ENCODE measurements at regions not wholly inside any gene's neighbourhood (a gene's known extent, or its start where the extent isn't known, plus 50 kb on each side); places are given as distances from the start of the nearest gene placed in this dataset.

DNA sequence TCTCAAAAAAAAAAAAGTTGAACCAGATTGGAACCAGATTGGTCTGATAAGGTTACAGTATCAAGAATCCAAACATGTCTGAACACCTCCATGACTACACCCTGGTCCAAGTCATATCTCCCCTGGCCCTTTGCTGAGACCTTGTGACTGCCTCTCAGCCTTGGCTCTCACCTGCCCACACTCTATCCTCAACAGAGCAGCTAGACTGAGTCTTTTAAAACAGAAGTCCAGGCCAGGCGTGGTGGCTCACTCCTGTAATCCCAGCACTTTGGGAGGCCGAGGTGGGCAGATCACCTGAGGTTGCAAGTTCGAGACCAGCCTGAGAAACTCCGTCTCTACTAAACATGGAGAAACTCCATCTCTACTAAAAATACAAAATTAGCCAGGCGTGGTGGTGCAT lies 91.7 kb downstream of the AIPL1 start:
- no peaks in the 10 kb centered on the region for H3K27me3 ChIP-seq
- no peaks in the 10 kb centered on the region for H3K4me1 ChIP-seq
- peak; percentile 52 to 71 for DNase-seq (ENCODE audit: extremely low spot score in 2 of 2)
- H3K36me3 ChIP-seq: no peaks in the 10 kb centered on the region
- no peak overlapping the region for H3K27ac ChIP-seq
- no peaks in the 10 kb centered on the region for H3K9me3 ChIP-seq
- TF ChIP-seq POLR2A (IDR thresholded peaks at IDR 0.05) (no peak), POLR2AphosphoS5 (IDR thresholded peaks at IDR 0.05; ENCODE audit: insufficient read depth in 1 of 2, low read depth in 1 of 2) (no peak)
- TF ChIP-seq, protein P1, sequence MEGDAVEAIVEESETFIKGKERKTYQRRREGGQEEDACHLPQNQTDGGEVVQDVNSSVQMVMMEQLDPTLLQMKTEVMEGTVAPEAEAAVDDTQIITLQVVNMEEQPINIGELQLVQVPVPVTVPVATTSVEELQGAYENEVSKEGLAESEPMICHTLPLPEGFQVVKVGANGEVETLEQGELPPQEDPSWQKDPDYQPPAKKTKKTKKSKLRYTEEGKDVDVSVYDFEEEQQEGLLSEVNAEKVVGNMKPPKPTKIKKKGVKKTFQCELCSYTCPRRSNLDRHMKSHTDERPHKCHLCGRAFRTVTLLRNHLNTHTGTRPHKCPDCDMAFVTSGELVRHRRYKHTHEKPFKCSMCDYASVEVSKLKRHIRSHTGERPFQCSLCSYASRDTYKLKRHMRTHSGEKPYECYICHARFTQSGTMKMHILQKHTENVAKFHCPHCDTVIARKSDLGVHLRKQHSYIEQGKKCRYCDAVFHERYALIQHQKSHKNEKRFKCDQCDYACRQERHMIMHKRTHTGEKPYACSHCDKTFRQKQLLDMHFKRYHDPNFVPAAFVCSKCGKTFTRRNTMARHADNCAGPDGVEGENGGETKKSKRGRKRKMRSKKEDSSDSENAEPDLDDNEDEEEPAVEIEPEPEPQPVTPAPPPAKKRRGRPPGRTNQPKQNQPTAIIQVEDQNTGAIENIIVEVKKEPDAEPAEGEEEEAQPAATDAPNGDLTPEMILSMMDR (IDR thresholded peaks at IDR 0.05): no peak
- no peak overlapping the region for H3K4me3 ChIP-seq
- intact Hi-C loops (cut with DNase I): no loop called here

DNA sequence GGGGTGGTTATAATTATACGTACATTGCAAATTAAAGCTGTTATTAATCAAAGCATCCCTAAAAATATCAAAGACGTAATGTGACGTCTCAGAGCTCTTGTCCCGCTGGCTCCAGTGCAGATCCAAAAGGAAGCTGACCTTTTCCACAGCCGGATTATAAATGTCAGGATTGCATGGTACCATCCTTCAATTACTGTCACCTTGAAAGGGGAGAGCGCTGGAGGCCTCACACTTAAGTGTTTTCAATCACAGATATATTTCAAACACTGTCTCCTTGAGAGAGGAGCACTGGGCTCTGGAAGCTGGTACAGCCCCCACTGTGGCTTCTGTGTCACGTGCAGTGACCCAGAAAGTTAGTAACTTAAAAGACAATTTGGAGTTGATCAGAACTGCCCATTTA lies 94.2 kb downstream of the AIPL1 start:
- Histone ChIP-seq H3K27ac (no peak overlapping the region), H3K36me3 (no peaks in the 10 kb centered on the region), H3K9me3 (no peaks in the 10 kb centered on the region), H3K4me3 (no peak overlapping the region), H3K4me1 (no peaks in the 10 kb centered on the region), H3K27me3 (no peaks in the 10 kb centered on the region)
- no peak for DNase-seq (ENCODE audit: extremely low spot score in 2 of 2)
- TF ChIP-seq POLR2A (IDR thresholded peaks at IDR 0.05) (no peak), POLR2AphosphoS5 (IDR thresholded peaks at IDR 0.05; ENCODE audit: insufficient read depth in 1 of 2, low read depth in 1 of 2) (no peak)
- TF ChIP-seq, protein P1 (IDR thresholded peaks at IDR 0.05): no peak
- intact Hi-C loops (cut with DNase I): no loop called here

DNA sequence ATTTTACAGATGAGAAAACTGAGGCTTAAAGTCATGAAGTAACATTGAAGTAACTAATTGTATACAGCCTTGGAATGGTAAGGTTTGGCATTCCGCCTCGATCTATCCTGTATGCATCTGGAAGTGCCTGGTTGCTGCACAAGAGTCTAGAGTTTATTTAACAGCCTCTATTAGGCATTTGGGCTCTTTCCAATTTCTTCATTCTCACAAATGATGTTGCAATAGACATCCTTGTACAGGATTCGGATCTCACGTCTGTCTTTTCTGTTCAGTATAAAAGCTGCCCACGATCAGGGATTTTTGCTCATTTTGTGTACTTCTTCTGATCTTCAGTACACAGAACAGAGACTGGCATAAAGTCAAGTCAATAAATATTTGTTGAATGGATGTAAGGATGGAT lies 100.5 kb downstream of the AIPL1 start:
- TF ChIP-seq POLR2AphosphoS5 (IDR thresholded peaks at IDR 0.05; ENCODE audit: insufficient read depth in 1 of 2, low read depth in 1 of 2) (no peak), POLR2A (IDR thresholded peaks at IDR 0.05) (no peak)
- TF ChIP-seq, protein P1 (IDR thresholded peaks at IDR 0.05): no peak
- no peaks in the 10 kb centered on the region for H3K9me3 ChIP-seq
- no peaks in the 10 kb centered on the region for H3K27me3 ChIP-seq
- no peak for DNase-seq (ENCODE audit: extremely low spot score in 2 of 2)
- H3K36me3 ChIP-seq: no peaks in the 10 kb centered on the region
- no peaks in the 10 kb centered on the region for H3K4me1 ChIP-seq
- no peak overlapping the region for H3K4me3 ChIP-seq
- intact Hi-C loops (cut with DNase I): no loop called here
- no peak overlapping the region for H3K27ac ChIP-seq

DNA sequence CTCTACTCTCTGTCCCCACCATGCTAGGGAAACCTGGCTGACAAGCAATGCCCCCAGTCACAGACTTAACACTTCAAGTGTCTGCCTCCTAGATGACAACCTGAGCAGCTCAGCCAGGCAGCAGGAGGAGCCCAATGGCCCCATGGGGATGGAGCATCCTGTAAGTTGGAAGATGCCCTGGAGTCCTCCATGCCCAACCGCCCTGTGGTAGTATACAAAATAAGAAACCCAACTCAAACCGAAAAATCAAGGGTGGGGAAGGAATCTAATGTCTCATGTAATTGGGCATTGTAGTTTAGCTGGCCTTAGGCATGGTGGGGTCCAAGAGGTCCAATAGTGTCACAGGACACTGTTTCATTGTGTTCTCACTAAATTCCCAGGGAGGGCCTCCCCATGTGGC lies 104.0 kb downstream of the AIPL1 start:
- Histone ChIP-seq H3K36me3 (no peaks in the 10 kb centered on the region), H3K27me3 (no peaks in the 10 kb centered on the region), H3K4me3 (no peak overlapping the region), H3K4me1 (no peaks in the 10 kb centered on the region), H3K9me3 (no peaks in the 10 kb centered on the region), H3K27ac (no peak overlapping the region)
- TF ChIP-seq, protein P1 (IDR thresholded peaks at IDR 0.05): no peak
- no peak for TF ChIP-seq POLR2A (IDR thresholded peaks at IDR 0.05)
- no peak for TF ChIP-seq POLR2AphosphoS5 (IDR thresholded peaks at IDR 0.05; ENCODE audit: insufficient read depth in 1 of 2, low read depth in 1 of 2)
- DNase-seq (ENCODE audit: extremely low spot score in 2 of 2): no peak
- intact Hi-C loops (cut with DNase I): no loop called here

DNA sequence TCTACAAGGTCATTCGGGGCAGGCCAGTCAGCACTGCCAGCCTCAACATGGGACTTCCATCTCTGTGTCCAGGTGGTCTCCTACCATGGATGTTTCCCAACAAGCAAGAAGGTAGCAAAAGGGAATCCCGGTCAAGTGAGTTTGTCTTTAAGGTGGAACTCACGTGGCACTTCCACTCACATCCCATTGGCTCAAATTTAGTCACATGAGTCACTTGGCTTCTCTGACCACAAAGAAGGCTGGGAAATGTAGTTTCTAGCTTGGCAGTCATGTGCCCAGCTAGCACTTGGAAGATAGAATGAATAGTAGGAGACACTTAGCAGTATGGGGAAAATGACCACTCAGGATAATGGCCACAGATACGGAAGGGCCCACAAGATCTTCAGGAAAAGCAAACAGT lies 106.6 kb downstream of the AIPL1 start:
- DNase-seq (ENCODE audit: extremely low spot score in 2 of 2): no peak
- Histone ChIP-seq H3K4me3 (no peak overlapping the region), H3K4me1 (no peaks in the 10 kb centered on the region), H3K27me3 (no peaks in the 10 kb centered on the region), H3K36me3 (no peaks in the 10 kb centered on the region), H3K27ac (no peak overlapping the region), H3K9me3 (no peaks in the 10 kb centered on the region)
- TF ChIP-seq POLR2AphosphoS5 (IDR thresholded peaks at IDR 0.05; ENCODE audit: insufficient read depth in 1 of 2, low read depth in 1 of 2) (no peak), POLR2A (IDR thresholded peaks at IDR 0.05) (no peak)
- TF ChIP-seq, protein P1 (IDR thresholded peaks at IDR 0.05): no peak
- intact Hi-C loops (cut with DNase I): no loop called here

Measured in vagina (tissue), 2 donors.